Gastroesophageal sphincter (tissue), 3 donors: ENCODE measurements at regions not wholly inside any gene's neighbourhood (a gene's known extent, or its start where the extent isn't known, plus 50 kb on each side); places are given as distances from the start of the nearest gene placed in this dataset.

Experiments
- POLR2A ChIP-seq, 2 donors: fragments of 450-650 bp; IDR thresholded peaks; one replicate each; pipeline ENCODE4 v1.6.1; 2017; ENCODE audit warnings: antibody characterized with exemption in 2 of 2, mild to moderate bottlenecking in 2 of 2, moderate library complexity in 1 of 2
- POLR2AphosphoS5 ChIP-seq: sonication (generic); formaldehyde crosslinking; IDR thresholded peaks from one replicate; pipeline ENCODE4 v1.6.1; 2017; ENCODE audit warnings: antibody characterized with exemption
- TF ChIP-seq, protein P1 (sequence below), 4 experiments: fragments of 200-600 bp in 2 of 4; fragments of 450-650 bp in 2 of 4; sonication (generic) in 1 of 4; IDR thresholded peaks; one replicate each; pipeline ENCODE4 v1.5.1; 2017 to 2019; ENCODE audit warnings: antibody characterized with exemption in 4 of 4, mild to moderate bottlenecking in 2 of 4, moderate library complexity in 2 of 4

DNA sequence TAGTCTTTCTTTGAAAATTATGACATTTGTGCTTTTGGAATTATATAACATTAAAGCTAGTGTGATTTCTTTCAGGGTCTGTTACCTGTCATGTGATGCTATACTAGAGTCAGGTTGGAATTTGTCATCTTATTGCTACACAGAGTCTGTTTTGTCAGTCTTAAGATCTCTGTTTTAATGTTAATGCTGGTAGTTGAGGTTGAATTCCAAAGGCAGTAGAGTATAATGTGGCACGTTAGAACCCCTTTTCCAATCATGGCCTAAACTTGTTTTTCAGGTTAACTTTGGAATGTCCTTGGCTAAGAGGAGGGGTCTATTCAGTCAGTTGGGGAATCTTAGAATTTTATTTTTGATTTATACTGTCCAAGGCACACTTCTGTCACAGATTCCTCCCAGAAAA, 258.5 kb downstream of the PABPC4L start:
- TF ChIP-seq, protein P1, sequence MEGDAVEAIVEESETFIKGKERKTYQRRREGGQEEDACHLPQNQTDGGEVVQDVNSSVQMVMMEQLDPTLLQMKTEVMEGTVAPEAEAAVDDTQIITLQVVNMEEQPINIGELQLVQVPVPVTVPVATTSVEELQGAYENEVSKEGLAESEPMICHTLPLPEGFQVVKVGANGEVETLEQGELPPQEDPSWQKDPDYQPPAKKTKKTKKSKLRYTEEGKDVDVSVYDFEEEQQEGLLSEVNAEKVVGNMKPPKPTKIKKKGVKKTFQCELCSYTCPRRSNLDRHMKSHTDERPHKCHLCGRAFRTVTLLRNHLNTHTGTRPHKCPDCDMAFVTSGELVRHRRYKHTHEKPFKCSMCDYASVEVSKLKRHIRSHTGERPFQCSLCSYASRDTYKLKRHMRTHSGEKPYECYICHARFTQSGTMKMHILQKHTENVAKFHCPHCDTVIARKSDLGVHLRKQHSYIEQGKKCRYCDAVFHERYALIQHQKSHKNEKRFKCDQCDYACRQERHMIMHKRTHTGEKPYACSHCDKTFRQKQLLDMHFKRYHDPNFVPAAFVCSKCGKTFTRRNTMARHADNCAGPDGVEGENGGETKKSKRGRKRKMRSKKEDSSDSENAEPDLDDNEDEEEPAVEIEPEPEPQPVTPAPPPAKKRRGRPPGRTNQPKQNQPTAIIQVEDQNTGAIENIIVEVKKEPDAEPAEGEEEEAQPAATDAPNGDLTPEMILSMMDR (IDR thresholded peaks at IDR 0.05), result no peak
- TF ChIP-seq POLR2AphosphoS5, result no peak
- TF ChIP-seq POLR2A (IDR thresholded peaks at IDR 0.05), result no peak
